Sigmoid colon (tissue), 6 donors: ENCODE measurements at regions not wholly inside any gene's neighbourhood (a gene's known extent, or its start where the extent isn't known, plus 50 kb on each side); places are given as distances from the start of the nearest gene placed in this dataset.

ENCODE experiments used
- DNase-seq: peaks from one replicate; pipeline ENCODE4 v3.0.0-alpha.2; 2019
- H3K27ac ChIP-seq, 4 donors: fragments of 200-600 bp; sonication (generic); one replicate each; pipeline ENCODE4 v1.5.1; 2016 to 2019; ENCODE audit warnings: mild to moderate bottlenecking in 1 of 4
- H3K27me3 ChIP-seq, 3 donors: fragments of 200-600 bp; sonication (generic); one replicate each; pipeline ENCODE4 v1.5.1; 2019; ENCODE audit warnings: mild to moderate bottlenecking in 1 of 3
- H3K36me3 ChIP-seq, 4 donors: fragments of 200-600 bp; sonication (generic); one replicate each; pipeline ENCODE4 v1.5.1; 2016 to 2019
- H3K4me1 ChIP-seq, 4 donors: fragments of 200-600 bp; sonication (generic); one replicate each; pipeline ENCODE4 v1.5.1; 2017 to 2019
- H3K4me3 ChIP-seq, 4 donors: fragments of 200-600 bp; sonication (generic); one replicate each; pipeline ENCODE4 v1.5.1; 2017 to 2019; ENCODE audit warnings: mild to moderate bottlenecking in 2 of 4, moderate library complexity in 1 of 4
- H3K9me3 ChIP-seq, 4 donors: fragments of 200-600 bp in 3 of 4; sonication (generic) in 3 of 4; one replicate each; pipeline versions ENCODE4 v1.5.1 to v1.6.1; 2013 to 2019
- EP300 ChIP-seq, 4 donors: sonication (generic); formaldehyde crosslinking; IDR thresholded peaks; one replicate each; pipeline ENCODE4 v1.6.1; 2017; ENCODE audit warnings: antibody characterized with exemption in 4 of 4
- POLR2A ChIP-seq, 2 donors: fragments of 450-650 bp; IDR thresholded peaks; one replicate each; pipeline ENCODE4 v1.6.1; 2016; ENCODE audit warnings: antibody characterized with exemption in 2 of 2, mild to moderate bottlenecking in 2 of 2, moderate library complexity in 2 of 2
- POLR2AphosphoS5 ChIP-seq, 4 donors: sonication (generic); formaldehyde crosslinking; IDR thresholded peaks; one replicate each; pipeline ENCODE4 v1.6.1; 2017; ENCODE audit warnings: antibody characterized with exemption in 4 of 4
- WGBS, 2 donors: extraction: QIAGEN DNeasy Blood & Tissue Kit; methylation state at CpG; one replicate each; pipeline ENCODE4 v1.1.7; 2013; 5-methylcytosine and 5-hydroxymethylcytosine counted together
- intact Hi-C: fragments of 100-400 bp; cut with DNase I; formaldehyde crosslinking; loops from one replicate; pipeline ENCODE4 v1.15.1; 2023
- TF ChIP-seq, protein P1 (sequence below), 4 experiments: fragments of 450-650 bp in 3 of 4; fragments of 200-600 bp in 1 of 4; IDR thresholded peaks; one replicate each; pipeline ENCODE4 v1.5.1; 2016 to 2019; ENCODE audit warnings: antibody characterized with exemption in 4 of 4, mild to moderate bottlenecking in 3 of 4, moderate library complexity in 2 of 4
- donor health status: healthy with polysubstance abuse.
- donor health status: healthy.

- H3K4me1 ChIP-seq, result peaks cover 0 to 18% (median 16%) of the 10 kb centered on the region in 4 donors
- DNase-seq, result peak; percentile 88
- TF ChIP-seq POLR2AphosphoS5 (IDR thresholded peaks at IDR 0.05), result peak; percentile 15 to 64 (median 49)
- TF ChIP-seq EP300 (IDR thresholded peaks at IDR 0.05), result no peak
- peak overlapping the region; percentile 37 to 64 (median 56) for H3K4me3 ChIP-seq
- H3K27ac ChIP-seq, result peak overlapping the region; percentile 80 to 85 (median 82)
- H3K27me3 ChIP-seq, result no peaks in the 10 kb centered on the region
- no peaks in the 10 kb centered on the region for H3K9me3 ChIP-seq
- H3K36me3 ChIP-seq, result no peaks in the 10 kb centered on the region
- 1 to 2% methylated on average over 84 of the region's 84 CpGs for WGBS, 2 donors
- intact Hi-C loops, result loop anchor here (2.0 to 5.0 kb wide), 5 partner anchors 64 to 289 kb away; no protein-coding TSS in a partner anchor
Observed at GRCh38 chr3:194070634-194071409, 65.1 kb upstream of the HES1 start.

- Histone ChIP-seq H3K27ac (peak overlapping the region in 1 of 4 donors; percentile 85), H3K4me3 (no peak overlapping the region), H3K36me3 (no peaks in the 10 kb centered on the region), H3K4me1 (peaks cover 0 to 18% (median 16%) of the 10 kb centered on the region in 4 donors), H3K27me3 (no peaks in the 10 kb centered on the region), H3K9me3 (no peaks in the 10 kb centered on the region)
- no peak for TF ChIP-seq POLR2A (IDR thresholded peaks at IDR 0.05)
- WGBS, 2 donors, result 81% methylated on average over 9 of the region's 9 CpGs
- intact Hi-C loops, result loop anchor here (5.0 kb wide), 4 partner anchors 70 to 290 kb away; no protein-coding TSS in a partner anchor
- no peak for DNase-seq
Observed at GRCh38 chr3:194072097-194072428, 63.9 kb upstream of the HES1 start.

GRCh38 chr3:194072691-194073279 is 63.2 kb upstream of the HES1 start:
- 55 to 85% methylated on average over 4 of the region's 4 CpGs for WGBS, 2 donors
- Histone ChIP-seq H3K36me3 (no peaks in the 10 kb centered on the region), H3K9me3 (no peaks in the 10 kb centered on the region), H3K4me1 (peaks cover 0 to 18% (median 16%) of the 10 kb centered on the region in 4 donors), H3K4me3 (no peak overlapping the region), H3K27me3 (no peaks in the 10 kb centered on the region), H3K27ac (no peak overlapping the region)
- no peak for DNase-seq
- no peak for TF ChIP-seq POLR2AphosphoS5 (IDR thresholded peaks at IDR 0.05)
- TF ChIP-seq, protein P1, sequence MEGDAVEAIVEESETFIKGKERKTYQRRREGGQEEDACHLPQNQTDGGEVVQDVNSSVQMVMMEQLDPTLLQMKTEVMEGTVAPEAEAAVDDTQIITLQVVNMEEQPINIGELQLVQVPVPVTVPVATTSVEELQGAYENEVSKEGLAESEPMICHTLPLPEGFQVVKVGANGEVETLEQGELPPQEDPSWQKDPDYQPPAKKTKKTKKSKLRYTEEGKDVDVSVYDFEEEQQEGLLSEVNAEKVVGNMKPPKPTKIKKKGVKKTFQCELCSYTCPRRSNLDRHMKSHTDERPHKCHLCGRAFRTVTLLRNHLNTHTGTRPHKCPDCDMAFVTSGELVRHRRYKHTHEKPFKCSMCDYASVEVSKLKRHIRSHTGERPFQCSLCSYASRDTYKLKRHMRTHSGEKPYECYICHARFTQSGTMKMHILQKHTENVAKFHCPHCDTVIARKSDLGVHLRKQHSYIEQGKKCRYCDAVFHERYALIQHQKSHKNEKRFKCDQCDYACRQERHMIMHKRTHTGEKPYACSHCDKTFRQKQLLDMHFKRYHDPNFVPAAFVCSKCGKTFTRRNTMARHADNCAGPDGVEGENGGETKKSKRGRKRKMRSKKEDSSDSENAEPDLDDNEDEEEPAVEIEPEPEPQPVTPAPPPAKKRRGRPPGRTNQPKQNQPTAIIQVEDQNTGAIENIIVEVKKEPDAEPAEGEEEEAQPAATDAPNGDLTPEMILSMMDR (IDR thresholded peaks at IDR 0.05), result no peak
- no peak for TF ChIP-seq POLR2A (IDR thresholded peaks at IDR 0.05)
- no peak for TF ChIP-seq EP300 (IDR thresholded peaks at IDR 0.05)
- intact Hi-C loops, result loop anchor here (5.0 kb wide), 4 partner anchors 70 to 290 kb away; no protein-coding TSS in a partner anchor

DNA sequence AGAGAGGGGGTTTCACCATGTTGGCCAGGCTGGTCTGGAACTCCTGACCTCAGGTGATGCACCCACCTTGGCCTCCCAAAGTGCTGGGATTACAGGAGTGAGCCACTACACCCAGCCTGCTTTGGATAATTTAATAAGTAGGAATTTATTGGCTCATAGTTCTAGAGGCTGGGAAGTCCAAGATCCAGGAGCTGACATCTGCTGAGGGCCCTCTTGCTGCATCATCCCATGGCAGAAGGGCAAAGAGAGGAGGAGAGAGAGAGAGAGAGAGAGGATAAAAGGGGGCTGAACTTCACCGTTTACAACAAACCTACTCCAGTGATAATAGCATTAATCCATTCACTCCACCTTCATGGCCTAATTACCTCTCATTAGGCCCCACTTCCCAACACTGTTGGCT is 62.0 kb upstream of the HES1 start:
- Histone ChIP-seq H3K4me1 (peaks cover 0 to 18% (median 16%) of the 10 kb centered on the region in 4 donors), H3K9me3 (no peaks in the 10 kb centered on the region), H3K36me3 (no peaks in the 10 kb centered on the region), H3K27me3 (no peaks in the 10 kb centered on the region), H3K27ac (no peak overlapping the region), H3K4me3 (no peak overlapping the region)
- 79 to 96% methylated on average over 1 of the region's 1 CpG for WGBS, 2 donors
- intact Hi-C loops, result loop anchor here (5.0 kb wide), 4 partner anchors 72 to 292 kb away; no protein-coding TSS in a partner anchor
- no peak for DNase-seq
- no peak for TF ChIP-seq POLR2A (IDR thresholded peaks at IDR 0.05)

DNA sequence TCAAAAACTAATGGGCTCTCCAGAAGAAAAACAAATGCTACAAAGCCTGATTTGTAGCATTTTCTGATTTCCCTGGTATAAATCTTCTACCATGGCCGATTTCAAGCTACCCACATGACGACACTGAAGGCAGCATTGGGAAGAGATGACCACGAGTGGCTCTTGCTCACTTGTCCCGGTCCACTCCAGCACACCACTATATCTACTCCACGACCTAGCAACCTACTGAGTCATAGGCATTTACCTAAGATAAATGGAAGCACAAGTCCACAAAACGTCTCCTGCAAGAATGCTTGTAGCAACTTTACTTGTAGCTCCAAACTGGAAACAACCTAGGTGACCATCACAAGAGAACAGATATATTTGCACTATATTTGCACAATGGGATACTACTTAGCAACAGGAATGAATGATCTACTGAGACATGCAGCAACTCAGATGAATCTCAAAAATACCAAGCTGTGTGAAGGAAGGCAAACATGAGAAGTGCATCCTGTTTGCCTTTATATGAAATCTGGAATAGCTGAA is 60.8 kb upstream of the HES1 start:
- Histone ChIP-seq H3K27me3 (no peaks in the 10 kb centered on the region), H3K4me3 (no peak overlapping the region), H3K36me3 (no peaks in the 10 kb centered on the region), H3K27ac (no peak overlapping the region), H3K9me3 (no peaks in the 10 kb centered on the region), H3K4me1 (peaks cover 0 to 15% (median 14%) of the 10 kb centered on the region in 4 donors)
- TF ChIP-seq EP300 (IDR thresholded peaks at IDR 0.05) (no peak), POLR2A (IDR thresholded peaks at IDR 0.05) (no peak), POLR2AphosphoS5 (IDR thresholded peaks at IDR 0.05) (no peak)
- TF ChIP-seq, protein P1 (IDR thresholded peaks at IDR 0.05), result no peak
- intact Hi-C loops, result no loop called here
- no peak for DNase-seq
- WGBS, 2 donors, result 86 to 88% methylated on average over 6 of the region's 6 CpGs

DNA sequence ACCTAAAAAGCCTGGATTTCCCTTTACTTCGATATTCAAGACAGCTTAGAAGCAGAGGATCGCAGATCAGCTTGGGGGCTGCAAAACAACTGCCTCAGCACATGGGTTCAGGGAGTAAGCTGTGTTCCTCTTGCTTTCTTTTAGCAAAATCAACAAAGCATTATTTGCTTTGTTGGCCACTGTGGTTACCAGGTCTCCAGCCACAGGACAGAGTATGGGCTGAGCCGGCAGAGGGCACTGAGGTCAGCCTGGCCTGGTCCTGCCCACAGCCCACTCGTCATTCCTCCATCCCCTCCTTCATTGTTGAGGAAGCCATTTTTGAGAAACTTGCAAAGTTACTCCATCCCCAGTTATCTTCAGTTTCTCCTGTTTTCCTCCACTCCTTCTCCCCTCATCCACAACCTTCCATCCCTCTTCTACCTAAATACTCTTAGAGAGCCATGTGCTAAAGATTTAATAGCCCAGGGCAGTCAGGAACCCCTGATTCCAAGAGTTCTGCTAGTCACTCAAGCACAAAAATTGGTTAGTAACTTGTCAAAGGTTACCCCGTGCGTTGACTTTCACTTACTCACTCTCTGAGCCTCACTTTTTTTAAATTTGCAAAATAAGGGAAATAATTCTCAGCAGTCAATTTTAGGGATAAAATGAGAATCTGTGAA is 60.0 kb upstream of the HES1 start:
- Histone ChIP-seq H3K27me3 (no peaks in the 10 kb centered on the region), H3K4me3 (no peak overlapping the region), H3K4me1 (peaks cover 0 to 9% (median 8%) of the 10 kb centered on the region in 4 donors), H3K9me3 (no peaks in the 10 kb centered on the region), H3K36me3 (no peaks in the 10 kb centered on the region), H3K27ac (no peak overlapping the region)
- 74 to 81% methylated on average over 6 of the region's 6 CpGs for WGBS, 2 donors
- intact Hi-C loops, result no loop called here
- TF ChIP-seq, protein P1 (IDR thresholded peaks at IDR 0.05), result no peak
- TF ChIP-seq POLR2A (IDR thresholded peaks at IDR 0.05), result no peak
- DNase-seq, result no peak
